Hematopoietic multipotent progenitor cell treated with erythropoietin and hydrocortisone succinate and interleukin-3 and kit ligand, for 17 days (in vitro differentiated cells): ENCODE measurements at regions not wholly inside any gene's neighbourhood (a gene's known extent, or its start where the extent isn't known, plus 50 kb on each side); places are given as distances from the start of the nearest gene placed in this dataset.
"Not testable (repeated sequence)": the region's sequence is repeated elsewhere in the genome, so short reads cannot be mapped to it uniquely, and the experiment has no call there.

ENCODE experiments used
- DNase-seq: peaks from one replicate; pipeline ENCODE4 v3.0.0-alpha.2; 2015; ENCODE audit warnings: low spot score

DNA sequence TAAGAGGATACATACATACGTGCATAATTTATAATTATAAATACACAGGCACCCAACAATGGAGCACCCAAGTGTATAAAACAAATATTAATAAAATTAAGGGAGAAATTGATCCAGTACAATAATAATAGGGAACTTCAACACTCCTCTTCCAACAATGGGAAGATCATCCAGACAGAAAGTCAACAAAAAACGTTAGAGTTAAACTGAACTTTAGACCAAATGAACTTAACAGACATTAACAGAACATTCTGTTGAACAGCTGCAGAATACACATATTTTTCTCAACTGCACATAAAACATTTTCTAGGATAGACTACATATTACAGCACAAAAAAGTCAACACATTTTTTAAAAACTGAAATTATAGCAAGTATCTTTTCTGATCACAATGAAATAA is 339.7 kb downstream of the CGGBP1 start:
- DNase-seq, result no peak

DNA sequence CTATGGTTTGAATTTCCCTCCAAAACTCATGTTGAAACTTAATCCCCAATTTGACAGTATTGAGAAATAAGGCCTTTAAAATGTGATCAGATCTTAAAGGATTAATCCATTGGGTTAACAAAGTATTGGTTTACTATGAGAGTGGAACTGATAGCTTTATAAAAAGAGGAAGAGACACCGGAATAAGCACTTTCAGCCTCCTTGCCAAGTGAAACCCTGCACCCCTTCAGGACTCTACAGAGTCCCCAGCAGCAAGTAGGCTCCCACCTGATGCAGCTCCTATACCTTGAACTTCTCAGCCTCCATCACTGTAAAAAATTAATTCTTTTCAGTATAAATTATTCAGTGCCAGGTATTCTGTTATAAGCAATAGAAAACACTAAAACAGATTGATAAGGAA is 348.3 kb downstream of the CGGBP1 start:
- DNase-seq, result no peak

DNA sequence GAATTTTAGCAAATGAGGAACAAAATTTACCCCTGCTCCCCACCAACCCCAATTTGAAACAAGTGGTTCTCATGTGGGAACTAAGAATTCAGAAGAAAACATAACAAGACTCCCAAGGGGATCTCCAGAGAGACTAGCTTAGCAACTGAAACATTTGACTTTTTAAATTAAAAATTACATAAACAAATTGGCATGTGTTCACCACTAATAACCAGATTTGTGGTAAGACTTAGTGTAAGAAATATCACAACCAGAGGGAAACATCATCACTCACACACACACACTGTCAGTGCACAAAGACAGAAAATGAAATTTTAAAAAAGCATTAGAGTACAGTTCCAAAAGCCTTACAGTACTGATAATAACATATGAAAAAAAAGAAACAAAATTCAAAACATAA is 348.8 kb downstream of the CGGBP1 start:
- DNase-seq, result no peak

DNA sequence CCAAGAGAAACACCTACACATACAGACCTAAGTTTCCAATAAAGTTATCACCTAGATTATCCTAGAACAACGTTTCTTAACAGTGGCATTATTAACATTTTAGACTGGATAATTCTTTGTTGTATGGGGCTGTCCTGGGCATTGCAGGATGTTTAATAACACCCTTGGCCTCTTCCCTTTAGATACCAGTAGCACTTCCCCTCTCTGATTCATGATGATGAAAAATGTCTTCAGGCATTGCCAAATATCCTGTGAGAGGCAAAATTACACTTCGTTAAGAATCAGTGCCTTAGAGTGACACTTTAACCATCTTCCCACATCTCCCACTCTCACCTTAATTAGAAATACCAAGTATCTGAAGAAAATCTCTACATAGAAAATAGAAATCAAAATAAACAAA is 352.6 kb downstream of the CGGBP1 start:
- DNase-seq, result no peak

DNA sequence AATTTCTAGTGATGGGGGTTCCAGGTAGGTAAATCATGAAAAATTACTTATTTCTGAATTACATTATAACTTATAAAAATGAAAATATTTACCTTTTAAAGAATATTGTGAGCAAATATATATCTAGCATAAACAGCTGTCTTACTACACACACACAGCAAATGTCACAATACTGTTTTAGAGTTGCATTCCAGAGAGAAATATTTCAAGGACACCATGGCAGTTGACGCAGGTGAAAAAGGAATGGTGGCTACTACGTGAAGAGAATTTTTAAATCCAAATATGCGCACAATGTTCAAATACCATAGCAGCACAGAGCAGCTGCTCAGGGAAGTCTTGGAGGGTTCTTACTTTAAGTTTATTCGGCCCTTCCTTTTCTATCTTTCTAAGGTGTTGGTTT is 356.2 kb downstream of the CGGBP1 start:
- DNase-seq, result no peak

DNA sequence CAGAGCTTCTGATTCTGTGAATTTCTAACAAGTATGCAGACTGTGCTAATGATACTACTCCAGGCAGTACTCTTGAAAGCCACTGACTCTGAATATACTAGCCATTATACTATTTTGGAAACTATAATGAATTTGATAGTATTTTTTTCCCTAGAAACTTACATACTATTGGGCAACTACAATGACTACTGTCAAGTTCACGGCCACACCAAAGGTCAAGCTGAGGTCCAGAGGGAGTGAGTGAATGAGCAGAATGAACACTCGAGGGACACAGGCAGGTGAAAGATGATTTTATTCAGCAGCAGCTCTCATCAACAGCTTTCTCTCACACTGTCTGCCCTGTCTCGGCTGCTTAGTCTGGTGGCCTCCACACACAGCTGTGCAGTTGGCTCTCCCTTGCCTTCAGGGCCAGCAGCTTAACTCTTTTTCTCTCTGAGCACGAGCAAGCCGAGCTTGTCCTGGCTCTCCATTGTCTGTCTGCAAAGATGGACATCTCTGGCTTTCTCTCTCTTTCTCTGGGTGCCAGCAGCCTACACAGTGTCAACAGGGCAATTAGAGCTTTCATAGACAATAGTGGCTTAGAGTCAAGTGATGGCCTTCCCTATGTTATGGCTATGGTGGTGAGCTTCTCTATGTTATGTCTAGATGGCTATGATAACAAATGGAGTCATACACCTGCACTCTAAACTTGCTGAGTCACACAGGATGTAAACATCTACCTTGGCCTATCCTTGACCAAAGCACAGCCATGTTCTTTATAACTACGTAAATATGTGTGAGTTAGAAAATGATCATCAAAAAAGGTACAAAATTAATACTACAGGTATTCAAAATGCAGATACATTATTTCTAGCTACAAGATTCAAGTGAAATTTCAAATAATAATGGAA is 362.4 kb downstream of the CGGBP1 start:
- DNase-seq, result no peak

DNA sequence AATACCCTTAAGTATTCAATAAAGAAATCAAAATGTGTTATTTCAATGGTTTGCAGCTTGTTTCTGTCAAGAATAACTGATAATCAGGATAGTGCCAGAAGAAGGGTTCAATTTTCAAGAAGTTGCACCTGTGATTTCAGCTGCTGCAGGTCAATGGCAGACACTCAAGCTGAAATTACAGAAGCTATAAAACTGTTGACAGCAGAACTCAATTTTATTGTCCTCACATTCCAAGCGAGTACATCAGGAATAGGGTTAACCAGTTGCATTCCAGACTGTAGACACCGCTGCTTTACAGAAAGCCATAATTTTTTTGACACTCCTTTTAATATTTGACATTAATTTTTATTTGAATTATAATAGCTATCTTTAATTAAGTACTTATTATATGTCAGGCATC is 364.1 kb downstream of the CGGBP1 start:
- no peak for DNase-seq

DNA sequence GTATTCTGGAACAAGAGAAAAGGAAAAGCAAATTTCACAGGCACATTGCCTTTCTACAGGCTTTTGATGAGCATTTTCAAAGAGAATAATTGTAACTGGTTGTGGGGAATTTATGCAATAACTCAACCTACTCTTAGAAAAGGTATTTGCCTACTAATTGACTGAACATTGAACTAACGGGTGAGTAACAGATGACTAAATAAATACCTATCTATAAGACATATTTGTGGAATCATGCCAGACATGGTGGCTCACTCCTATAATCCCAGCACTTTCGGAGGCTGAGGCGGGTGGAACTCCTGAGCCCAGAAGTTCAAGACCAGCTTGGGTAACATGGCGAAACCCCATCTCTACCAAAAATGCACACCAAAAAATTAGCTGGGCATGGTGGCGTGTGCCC is 367.7 kb downstream of the CGGBP1 start:
- DNase-seq, result no peak

DNA sequence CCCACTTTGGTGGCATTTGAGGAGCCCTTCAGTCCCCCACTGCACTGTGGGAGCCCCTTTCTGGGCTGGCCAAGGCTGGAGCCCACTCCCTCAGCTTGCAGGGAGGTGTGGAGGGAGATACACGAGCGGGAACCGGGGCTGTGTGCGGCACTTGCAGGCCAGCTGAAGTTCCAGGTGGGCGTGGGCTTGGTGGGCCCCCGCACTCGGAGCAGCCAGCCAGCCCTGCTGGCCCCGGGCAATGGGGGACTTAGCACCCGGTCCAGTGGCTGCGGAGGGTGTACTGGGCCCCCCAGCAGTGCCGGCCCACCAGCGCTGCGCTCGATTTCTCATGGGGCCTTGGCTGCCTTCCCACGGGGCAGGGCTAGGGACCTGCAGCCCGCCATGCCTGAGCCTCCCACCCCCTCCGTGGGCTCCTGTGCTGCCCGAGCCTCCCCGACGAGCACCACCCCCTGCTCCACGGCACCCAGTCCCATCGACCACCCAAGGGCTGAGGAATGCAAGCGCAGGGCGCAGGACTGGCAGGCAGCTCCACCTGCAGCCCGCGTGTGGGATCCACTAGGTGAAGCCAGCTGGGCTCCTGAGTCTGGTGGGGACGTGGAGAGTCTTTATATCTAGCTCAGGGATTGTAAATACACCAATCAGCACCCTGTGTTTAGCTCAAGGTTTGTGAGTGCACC is 379.7 kb downstream of the CGGBP1 start:
- not testable (repeated sequence) for DNase-seq

DNA sequence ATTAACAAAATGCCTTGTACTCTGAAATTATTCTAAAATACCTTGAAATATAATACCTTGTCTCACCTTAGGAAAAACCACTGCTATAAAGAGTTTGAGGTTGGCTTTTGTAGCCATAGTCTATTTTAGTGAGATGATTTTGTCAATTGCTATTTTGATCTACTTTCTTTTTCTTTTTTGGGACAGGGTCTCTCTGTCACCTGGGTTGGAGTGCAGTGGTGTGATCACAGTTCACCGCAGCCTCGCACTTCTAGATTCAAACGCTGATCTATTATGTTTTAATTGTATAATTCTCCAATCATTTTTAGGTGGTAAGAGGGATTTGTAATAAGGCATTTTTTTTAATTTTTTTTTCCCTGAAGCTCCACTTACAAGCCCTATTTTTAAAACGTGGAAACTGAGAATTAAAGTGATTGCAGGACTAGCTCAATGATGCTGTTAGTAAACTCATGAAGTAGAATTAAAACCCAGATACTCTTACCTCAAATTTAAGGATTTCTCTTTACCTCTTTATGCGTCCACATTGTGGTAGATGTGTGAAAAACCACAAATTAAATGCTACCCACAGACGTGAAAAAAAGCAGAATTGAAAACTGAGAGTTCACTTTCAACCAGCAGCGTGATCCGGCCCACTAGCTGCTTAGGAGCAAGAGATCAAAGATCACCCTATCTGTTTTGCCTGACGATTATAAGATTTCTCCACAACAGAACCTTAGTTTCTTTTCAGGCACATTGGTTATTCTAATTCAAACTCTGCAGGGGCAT is 384.2 kb downstream of the CGGBP1 start:
- DNase-seq, result no peak

DNA sequence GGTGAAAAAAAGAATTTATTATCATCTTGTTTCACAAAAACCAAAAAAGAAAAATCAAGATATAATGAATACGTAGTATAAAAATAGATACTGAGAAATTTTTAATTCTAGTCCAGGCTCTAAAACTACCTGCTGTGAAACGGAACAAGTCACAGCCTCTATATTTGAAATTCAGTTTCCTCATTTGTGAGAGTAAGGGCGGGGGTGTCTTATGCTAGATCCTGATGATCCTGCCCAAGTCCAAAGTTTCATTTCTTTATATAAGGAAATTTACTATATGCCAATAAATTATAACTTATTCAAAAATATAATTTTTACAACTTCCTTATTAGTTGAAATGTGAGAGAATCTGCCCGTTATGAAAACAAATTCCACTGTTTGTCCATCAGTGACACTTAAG is 385.7 kb downstream of the CGGBP1 start:
- DNase-seq, result no peak

DNA sequence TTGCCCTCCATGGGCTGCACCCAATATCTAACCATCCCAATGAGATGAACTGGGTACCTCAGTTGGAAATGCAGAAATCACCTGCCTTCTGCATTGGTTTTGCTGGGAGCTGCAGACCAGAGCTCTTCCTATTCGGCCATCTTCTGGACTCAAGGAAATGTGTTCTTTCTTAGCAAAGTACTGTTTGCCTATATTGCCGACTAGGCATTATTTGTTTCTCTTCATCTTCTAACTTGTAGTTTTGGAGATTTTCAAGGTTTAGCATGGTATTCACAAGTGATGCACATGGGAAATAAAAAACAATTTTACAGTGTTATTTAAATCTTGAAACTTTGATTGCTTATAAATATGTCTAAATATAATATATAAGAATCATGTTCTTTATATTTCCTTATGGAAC is 377.8 kb upstream of the POU1F1 start:
- DNase-seq, result no peak

DNA sequence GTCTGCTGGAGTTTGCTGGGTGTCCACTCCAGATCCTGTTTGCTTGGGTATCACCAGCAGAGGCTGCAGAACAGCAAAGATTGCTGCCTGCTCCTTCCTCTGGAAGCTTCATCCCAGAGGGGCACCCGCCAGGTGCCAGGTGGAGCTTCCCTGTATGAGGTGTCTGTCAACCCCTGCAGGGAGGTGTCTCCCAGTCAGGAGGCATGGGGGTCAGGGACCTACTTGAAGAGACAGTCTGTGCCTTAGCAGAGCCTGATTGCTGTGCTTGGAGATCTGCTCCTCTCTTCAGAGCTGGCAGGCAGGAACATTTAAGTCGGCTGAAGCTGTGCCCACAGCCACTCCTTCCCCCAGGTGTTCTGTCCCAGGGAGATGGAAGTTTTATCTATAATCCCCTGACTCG is 376.8 kb upstream of the POU1F1 start:
- DNase-seq, result not testable (repeated sequence)

DNA sequence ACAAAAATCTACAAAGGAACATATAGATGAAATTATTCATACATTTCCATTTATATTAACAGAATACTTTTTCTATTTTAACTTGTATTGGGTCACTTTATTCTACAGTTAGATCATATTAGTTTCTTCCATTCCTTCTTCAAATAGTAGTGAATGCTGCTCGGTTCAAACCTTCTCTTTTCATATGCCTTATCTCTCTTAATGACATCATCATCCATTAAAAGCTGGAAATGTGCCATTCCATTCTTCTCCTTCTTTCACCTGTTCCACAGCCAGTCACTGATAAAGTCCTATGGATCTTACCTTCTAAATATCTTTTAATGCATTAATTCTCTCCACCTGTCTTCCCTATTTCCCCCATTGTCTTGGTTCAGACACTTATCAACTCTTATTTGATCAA is 358.0 kb upstream of the POU1F1 start:
- DNase-seq, result no peak

DNA sequence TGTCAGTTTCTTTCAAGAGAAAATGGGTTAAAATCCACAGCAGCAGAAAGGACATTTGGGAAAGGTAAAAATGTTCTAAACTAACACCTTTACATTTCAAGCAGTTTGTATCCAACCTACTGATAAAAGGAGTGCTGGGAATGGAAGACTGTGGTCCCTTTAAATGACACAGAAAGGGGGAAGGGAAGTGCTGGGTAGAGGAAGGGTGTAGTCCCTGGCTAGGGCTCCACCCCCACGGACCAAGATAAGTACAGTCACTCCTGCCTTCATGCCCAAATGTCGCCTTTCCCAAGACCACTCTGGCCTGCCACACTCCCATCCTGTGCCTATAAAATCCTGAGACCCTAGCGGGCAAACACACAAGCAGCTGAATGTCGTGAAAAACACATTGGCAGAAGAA is 350.9 kb upstream of the POU1F1 start:
- no peak for DNase-seq

DNA sequence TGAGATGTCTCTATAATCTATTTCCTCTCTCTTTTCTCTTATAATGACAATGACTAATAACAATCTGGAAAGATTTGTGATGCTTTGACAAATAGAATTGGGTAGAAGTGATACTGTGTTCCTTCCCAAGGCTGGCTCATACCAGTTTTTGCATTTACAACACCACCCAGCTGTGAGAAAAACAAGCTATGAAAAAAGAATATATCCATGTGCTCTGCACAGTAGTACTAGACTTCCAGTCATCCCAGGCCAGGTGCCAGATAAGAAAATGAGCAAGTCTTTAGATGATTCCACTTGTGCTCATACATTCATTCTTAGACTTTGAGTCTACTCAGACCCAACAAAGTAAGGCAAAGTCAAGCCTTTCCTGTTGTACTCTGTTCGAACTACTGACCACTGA is 350.2 kb upstream of the POU1F1 start:
- DNase-seq, result no peak

DNA sequence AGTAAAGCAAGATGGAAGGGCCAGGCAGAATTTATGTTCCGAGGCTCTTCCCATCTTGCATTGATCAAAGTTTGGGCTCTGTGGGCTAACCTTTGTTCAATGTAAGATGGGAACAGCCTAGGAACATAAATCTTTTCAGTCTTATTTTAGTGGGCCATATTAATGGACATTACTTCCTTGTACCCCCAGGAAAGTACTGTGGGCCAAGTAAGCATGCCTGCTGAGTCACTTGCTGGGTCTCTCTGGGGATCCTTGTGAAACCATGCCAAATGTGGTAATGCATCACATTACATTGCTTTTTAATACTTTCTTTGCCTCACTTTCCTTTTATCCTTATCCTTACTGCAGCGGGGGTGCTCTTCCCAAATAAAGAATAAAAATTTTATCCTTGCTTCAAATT is 349.5 kb upstream of the POU1F1 start:
- DNase-seq, result no peak

DNA sequence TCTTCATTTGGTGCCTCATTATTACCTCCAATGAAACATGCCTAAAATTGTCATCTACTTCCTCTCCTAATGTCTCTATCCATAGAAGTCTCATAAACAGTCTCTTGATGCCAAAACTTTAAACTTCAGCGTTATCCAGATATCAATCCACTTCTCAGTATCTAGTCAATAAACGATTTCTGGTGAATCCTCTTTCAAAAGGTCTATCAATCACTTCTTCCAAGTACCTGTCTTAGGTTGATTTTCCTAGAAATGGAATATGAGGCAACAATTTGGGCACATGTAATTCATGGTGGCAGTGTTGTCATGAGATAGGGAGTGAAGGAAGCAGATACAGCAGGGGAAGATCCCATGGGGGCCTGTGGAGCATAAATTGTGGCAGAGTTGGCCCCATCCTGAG is 348.5 kb upstream of the POU1F1 start:
- no peak for DNase-seq

DNA sequence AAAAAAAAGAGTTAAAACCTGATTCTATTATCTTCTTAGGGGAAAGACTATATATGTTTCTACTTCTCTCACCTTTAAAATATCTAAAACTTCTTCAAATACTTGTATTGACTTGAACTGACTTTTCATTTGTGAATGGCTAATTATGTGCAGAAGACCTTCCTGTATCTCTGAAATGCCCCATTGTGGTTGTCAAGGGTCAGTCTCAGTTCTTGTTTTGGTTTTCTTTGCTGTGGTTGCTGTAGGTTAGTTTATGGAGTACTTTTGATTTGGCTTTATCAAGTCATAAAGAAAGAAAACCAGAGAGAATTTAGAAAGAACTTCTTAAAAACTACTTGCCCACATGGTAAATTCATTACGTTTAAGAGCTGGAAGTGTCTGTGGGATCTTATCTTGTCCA is 345.3 kb upstream of the POU1F1 start:
- no peak for DNase-seq

DNA sequence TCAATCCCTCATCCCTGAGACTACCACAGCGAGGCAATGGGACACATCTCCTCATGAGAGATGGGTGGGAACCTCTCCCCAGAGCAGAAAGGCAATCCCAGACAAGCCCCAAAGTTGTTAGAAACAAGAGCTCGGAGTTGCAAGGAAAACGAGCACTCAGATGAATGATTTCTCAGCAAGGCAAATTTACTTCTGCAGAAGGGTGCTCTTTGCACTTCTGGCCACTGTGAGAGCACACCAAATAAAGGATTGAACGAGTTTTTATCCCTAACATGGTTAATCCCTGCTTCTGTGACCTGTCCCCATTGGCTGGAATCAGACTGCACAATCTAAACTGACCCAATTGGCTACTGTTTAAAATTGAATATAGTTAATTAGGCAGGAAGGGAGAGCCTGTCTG is 339.1 kb upstream of the POU1F1 start:
- no peak for DNase-seq

DNA sequence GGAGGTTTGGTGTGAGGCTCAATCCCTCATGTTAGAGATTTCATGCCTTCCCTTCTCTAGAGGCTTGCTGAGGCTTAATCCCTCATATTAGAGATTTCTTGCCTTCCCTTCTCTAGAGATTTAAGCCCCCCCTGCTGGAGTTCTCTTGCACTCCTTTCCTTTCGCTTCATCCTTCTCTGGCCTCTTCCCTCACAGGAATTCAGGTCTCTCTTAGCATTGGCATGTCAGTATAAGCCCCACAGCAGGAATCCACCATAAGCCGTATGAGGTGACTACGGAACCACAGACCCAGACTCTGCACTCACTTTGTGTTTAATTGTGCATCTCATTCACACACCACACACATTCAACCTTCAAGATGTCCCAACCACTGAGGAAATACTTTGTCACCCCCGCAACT is 338.6 kb upstream of the POU1F1 start:
- no peak for DNase-seq

DNA sequence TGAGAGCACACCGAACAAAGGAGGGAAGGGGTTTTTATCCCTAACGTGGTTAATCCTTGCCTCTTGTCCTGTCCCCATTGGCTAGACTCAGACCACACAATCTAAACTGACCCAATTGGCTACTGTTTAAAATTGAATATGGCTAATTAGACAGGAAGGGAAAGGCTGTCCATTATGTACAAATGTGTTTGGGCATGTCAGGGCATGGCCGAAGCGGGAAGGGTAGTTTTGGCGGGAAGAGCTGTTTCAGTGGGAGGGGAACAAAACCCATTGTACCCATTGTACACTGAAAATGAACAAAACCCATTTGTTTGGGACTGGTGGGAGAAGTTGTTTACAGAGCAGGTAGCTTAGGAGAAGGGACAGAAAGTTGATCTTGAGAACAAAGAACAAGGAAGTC is 330.9 kb upstream of the POU1F1 start:
- DNase-seq, result no peak

DNA sequence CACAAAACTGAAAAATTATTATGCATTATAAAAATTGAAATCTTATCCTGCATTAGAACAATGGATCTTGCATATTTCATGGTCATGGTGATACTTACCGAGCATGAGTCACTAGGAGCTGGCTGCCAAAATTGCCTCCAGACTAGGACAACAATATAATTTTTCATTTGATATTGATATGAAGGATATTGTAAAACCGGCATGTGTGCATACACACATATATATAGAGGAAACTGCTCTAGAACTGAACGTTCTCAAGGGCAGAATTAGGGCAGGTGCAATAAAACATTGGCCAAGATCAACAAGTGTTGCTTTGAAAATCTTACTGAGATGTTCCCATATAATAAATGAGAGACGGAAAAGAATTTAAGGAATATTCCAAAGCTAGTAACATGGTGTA is 319.4 kb upstream of the POU1F1 start:
- DNase-seq, result no peak
